T-helper 17 cell (primary cell): ENCODE measurements at regions not wholly inside any gene's neighbourhood (a gene's known extent, or its start where the extent isn't known, plus 50 kb on each side); places are given as distances from the start of the nearest gene placed in this dataset.

ENCODE experiments used
- ATAC-seq: fragments of 150-1000 bp; cut with Tn5 transposase; 2 replicates; pipeline ENCODE4 v1.10.0; 2021; ENCODE audit warnings: mild to moderate bottlenecking, moderate library complexity
- DNase-seq, 3 donors: peaks; one replicate each; pipeline versions ENCODE4 v3.0.0 to v3.0.0-alpha.2; 2020 to 2021
- H3K9me3 ChIP-seq: one replicate; pipeline ENCODE4 v1.7.0; 2013; ENCODE audit warnings: low read length, mild to moderate bottlenecking; ENCODE audit not compliant: control insufficient read depth, poor library complexity, severe bottlenecking
- H3K27ac Mint-ChIP-seq: one replicate; pipeline ENCODE4 v1.8.0; 2022; ENCODE audit warnings: mild to moderate bottlenecking, moderate library complexity, mixed read lengths
- H3K27me3 Mint-ChIP-seq: one replicate; pipeline ENCODE4 v1.8.0; 2022; ENCODE audit warnings: mixed read lengths
- H3K36me3 Mint-ChIP-seq: one replicate; pipeline ENCODE4 v1.8.0; 2022; ENCODE audit warnings: low read depth, mixed read lengths
- H3K4me1 Mint-ChIP-seq: one replicate; pipeline ENCODE4 v1.8.0; 2022; ENCODE audit warnings: mild to moderate bottlenecking, mixed read lengths
- H3K4me3 Mint-ChIP-seq: one replicate; pipeline ENCODE4 v1.8.0; 2022; ENCODE audit warnings: mild to moderate bottlenecking, moderate library complexity, mixed read lengths

- no peaks in the 10 kb centered on the region for H3K9me3 ChIP-seq
- Mint-ChIP-seq H3K36me3 (no peaks in the 10 kb centered on the region), H3K4me1 (no peaks in the 10 kb centered on the region), H3K27me3 (no peaks in the 10 kb centered on the region), H3K4me3 (no peak overlapping the region), H3K27ac (no peak overlapping the region)
- DNase-seq (no peak), ATAC-seq (no peak)
Observed at GRCh38 chrX:128334821-128335220, 282.6 kb upstream of the ACTRT1 start.

DNA sequence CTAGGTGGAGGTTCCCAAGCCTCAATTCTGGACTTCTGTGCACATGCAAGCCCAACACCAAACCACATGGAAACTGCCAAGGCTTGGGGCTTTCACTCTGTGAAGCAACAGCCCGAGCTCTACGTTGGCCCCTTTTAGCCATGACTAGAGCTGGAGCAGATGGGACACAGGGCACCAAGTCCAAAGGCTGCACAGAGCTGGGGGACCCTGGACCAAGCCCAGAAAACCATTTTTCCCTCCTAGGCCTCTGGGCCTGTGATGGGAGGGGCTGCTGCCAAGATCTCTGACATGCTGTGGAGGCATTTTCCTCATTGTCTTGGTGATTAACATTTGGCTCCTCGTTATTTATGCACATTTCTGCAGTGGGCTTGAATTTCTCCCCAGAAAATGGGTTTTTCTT lies 258.7 kb upstream of the ACTRT1 start:
- DNase-seq: no peak
- Mint-ChIP-seq H3K4me3 (no peak overlapping the region), H3K27ac (no peak overlapping the region), H3K4me1 (no peaks in the 10 kb centered on the region), H3K36me3 (no peaks in the 10 kb centered on the region), H3K27me3 (no peaks in the 10 kb centered on the region)
- no peak for ATAC-seq
- H3K9me3 ChIP-seq: no peaks in the 10 kb centered on the region

DNA sequence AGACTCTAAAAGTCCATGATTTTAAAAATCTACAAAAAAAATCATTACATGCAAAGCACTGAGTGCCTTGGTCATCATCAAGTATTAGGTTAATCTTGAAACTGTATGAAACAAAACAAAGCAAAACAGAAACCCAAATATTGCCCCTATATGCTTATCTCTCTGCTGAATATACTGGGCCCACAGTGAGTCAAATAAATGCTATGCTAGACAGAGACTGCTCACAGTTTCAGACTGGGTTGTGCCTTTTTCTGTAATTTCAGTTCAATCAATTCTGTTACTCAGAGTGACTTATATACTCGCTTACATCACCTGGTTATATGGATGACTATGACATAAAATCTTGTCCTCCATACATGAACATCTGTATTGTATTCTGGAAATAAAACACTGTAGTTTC lies 257.1 kb upstream of the ACTRT1 start:
- no peaks in the 10 kb centered on the region for H3K9me3 ChIP-seq
- H3K36me3 Mint-ChIP-seq: no peaks in the 10 kb centered on the region
- no peak for DNase-seq
- ATAC-seq: no peak
- H3K27ac Mint-ChIP-seq: no peak overlapping the region
- H3K4me3 Mint-ChIP-seq: no peak overlapping the region
- no peaks in the 10 kb centered on the region for H3K4me1 Mint-ChIP-seq
- no peaks in the 10 kb centered on the region for H3K27me3 Mint-ChIP-seq

- H3K4me1 Mint-ChIP-seq: no peaks in the 10 kb centered on the region
- no peaks in the 10 kb centered on the region for H3K36me3 Mint-ChIP-seq
- DNase-seq (no peak), ATAC-seq (no peak)
- no peaks in the 10 kb centered on the region for H3K27me3 Mint-ChIP-seq
- H3K27ac Mint-ChIP-seq: no peak overlapping the region
- no peaks in the 10 kb centered on the region for H3K9me3 ChIP-seq
- H3K4me3 Mint-ChIP-seq: no peak overlapping the region
Observed at GRCh38 chrX:128294198-128294597, 242.0 kb upstream of the ACTRT1 start.

- no peak overlapping the region for H3K4me3 Mint-ChIP-seq
- no peaks in the 10 kb centered on the region for H3K9me3 ChIP-seq
- no peaks in the 10 kb centered on the region for H3K4me1 Mint-ChIP-seq
- DNase-seq (no peak), ATAC-seq (no peak)
- H3K36me3 Mint-ChIP-seq: no peaks in the 10 kb centered on the region
- no peak overlapping the region for H3K27ac Mint-ChIP-seq
- no peaks in the 10 kb centered on the region for H3K27me3 Mint-ChIP-seq
Observed at GRCh38 chrX:128287693-128288092, 235.5 kb upstream of the ACTRT1 start.

DNA sequence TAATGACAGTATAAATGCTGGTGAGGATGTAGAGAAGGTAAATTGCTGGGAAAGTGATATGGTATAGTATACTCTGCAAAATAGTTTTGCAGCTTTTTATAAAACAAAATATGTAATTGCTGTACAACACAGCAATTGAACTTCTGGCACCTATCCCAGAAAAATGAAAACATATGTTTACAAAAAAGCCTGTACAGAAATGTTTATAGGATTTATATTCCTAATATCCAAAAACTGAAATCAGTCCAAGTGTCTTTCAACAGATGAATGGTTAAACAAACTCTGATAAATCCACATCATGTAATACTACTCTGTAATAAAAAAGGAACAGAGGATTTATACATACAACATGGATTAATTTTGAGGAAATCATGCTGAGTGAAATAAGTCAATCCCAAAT lies 198.4 kb upstream of the ACTRT1 start:
- no peaks in the 10 kb centered on the region for H3K36me3 Mint-ChIP-seq
- H3K27ac Mint-ChIP-seq: no peak overlapping the region
- no peak overlapping the region for H3K4me3 Mint-ChIP-seq
- H3K9me3 ChIP-seq: no peaks in the 10 kb centered on the region
- no peak for DNase-seq
- no peak for ATAC-seq
- no peaks in the 10 kb centered on the region for H3K27me3 Mint-ChIP-seq
- no peaks in the 10 kb centered on the region for H3K4me1 Mint-ChIP-seq

DNA sequence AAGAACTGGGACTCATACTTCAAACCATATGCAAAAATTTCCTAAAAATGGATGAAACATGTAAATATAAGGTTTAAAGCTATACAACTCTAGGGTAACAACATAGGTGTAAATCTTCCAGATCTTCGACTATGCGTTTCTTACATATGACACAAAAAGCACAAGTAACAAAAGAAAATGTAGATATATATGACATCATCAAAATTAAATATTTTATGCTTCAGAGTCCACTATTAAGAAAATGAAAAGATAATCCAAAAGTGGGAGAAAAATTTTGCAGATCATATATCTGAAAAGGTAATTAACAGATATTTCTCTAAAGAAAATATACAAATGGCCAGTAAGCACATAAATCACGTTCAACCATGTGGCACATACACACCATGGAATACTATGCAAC lies 164.2 kb upstream of the ACTRT1 start:
- Mint-ChIP-seq H3K4me1 (no peaks in the 10 kb centered on the region), H3K36me3 (no peaks in the 10 kb centered on the region), H3K27ac (no peak overlapping the region), H3K4me3 (no peak overlapping the region), H3K27me3 (no peaks in the 10 kb centered on the region)
- DNase-seq (no peak), ATAC-seq (no peak)
- no peaks in the 10 kb centered on the region for H3K9me3 ChIP-seq

- H3K27ac Mint-ChIP-seq: no peak overlapping the region
- H3K9me3 ChIP-seq: no peaks in the 10 kb centered on the region
- no peak for ATAC-seq
Observed at GRCh38 chrX:128165884-128166408, 113.7 kb upstream of the ACTRT1 start.

DNA sequence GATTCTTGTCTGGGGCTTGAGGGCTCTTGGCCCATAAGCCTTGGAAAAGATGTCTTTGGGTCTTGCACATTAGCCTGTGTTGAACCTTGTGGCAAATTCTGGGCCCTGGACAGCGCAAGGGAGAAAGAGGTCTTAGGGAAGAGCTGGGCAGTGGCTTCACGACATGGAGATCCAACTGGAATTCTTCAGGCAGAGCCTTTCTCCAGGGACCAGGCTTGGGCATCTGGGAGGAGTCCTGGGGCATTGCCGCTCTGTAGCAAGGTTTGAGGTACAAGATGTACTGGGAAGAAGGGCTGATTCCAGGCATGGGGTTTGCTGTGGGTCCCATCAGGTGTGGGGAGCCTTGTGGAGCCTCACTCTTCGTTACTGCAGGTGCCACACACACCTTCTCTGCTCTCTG lies 104.0 kb upstream of the ACTRT1 start:
- Mint-ChIP-seq H3K4me3 (no peak overlapping the region), H3K4me1 (no peaks in the 10 kb centered on the region), H3K27me3 (no peaks in the 10 kb centered on the region), H3K27ac (no peak overlapping the region), H3K36me3 (no peaks in the 10 kb centered on the region)
- H3K9me3 ChIP-seq: no peaks in the 10 kb centered on the region
- ATAC-seq: no peak
- DNase-seq: no peak

More at GRCh38 chrX:128165884-128166408, 113.7 kb upstream of the ACTRT1 start:
- Mint-ChIP-seq H3K4me3 (no peak overlapping the region), H3K4me1 (no peaks in the 10 kb centered on the region), H3K27me3 (no peaks in the 10 kb centered on the region), H3K36me3 (no peaks in the 10 kb centered on the region)
- DNase-seq: no peak

- H3K36me3 Mint-ChIP-seq: no peaks in the 10 kb centered on the region
- H3K27ac Mint-ChIP-seq: no peak overlapping the region
- H3K9me3 ChIP-seq: no peaks in the 10 kb centered on the region
- H3K4me1 Mint-ChIP-seq: no peaks in the 10 kb centered on the region
- H3K27me3 Mint-ChIP-seq: no peaks in the 10 kb centered on the region
- DNase-seq (no peak), ATAC-seq (no peak)
- H3K4me3 Mint-ChIP-seq: no peak overlapping the region
Observed at GRCh38 chrX:128142745-128143144, 90.5 kb upstream of the ACTRT1 start.

DNA sequence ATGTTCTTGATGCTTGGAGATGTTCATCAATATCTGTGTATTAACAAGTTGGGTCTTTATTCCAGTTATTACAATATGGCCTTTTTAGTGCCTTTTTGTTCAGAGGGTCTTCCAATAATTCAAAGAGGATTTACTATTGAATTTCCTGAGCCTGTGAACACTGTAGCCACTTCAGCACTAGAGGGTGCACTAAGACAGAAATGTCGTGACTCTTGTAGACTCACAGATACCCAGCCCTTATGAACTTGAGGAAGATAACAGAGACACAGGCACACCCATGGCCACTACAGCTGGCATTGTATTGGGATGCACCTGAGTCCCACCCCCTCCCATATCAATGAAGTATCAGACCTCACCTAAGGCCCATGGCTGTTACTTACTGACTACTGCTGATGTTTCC lies 54.4 kb upstream of the ACTRT1 start:
- Mint-ChIP-seq H3K27ac (no peak overlapping the region), H3K36me3 (no peaks in the 10 kb centered on the region), H3K4me3 (no peak overlapping the region), H3K4me1 (no peaks in the 10 kb centered on the region), H3K27me3 (no peaks in the 10 kb centered on the region)
- no peak for ATAC-seq
- H3K9me3 ChIP-seq: no peaks in the 10 kb centered on the region
- no peak for DNase-seq

GRCh38 chrX:128105659-128106058 lies 53.5 kb upstream of the ACTRT1 start:
- H3K36me3 Mint-ChIP-seq: no peaks in the 10 kb centered on the region
- no peaks in the 10 kb centered on the region for H3K4me1 Mint-ChIP-seq
- ATAC-seq (no peak), DNase-seq (no peak)
- no peak overlapping the region for H3K4me3 Mint-ChIP-seq
- no peaks in the 10 kb centered on the region for H3K27me3 Mint-ChIP-seq
- no peaks in the 10 kb centered on the region for H3K9me3 ChIP-seq
- no peak overlapping the region for H3K27ac Mint-ChIP-seq
